ENCODE measurements at regions not wholly inside any gene's neighbourhood (a gene's known extent, or its start where the extent isn't known, plus 50 kb on each side); places are given as distances from the start of the nearest gene placed in this dataset.

- DNase-seq: no peak
These were observed 82.8 kb upstream of the ADO start for GRCh38 chr10:62721687-62722086.

- no peak for DNase-seq
These were observed 81.1 kb upstream of the ADO start for GRCh38 chr10:62723375-62723774.

GRCh38 chr10:62724465-62724864 is 80.1 kb upstream of the ADO start:
- DNase-seq: no peak

- DNase-seq: no peak
These were observed 78.4 kb upstream of the ADO start for GRCh38 chr10:62726142-62726541.

- DNase-seq: no peak
These were observed 77.9 kb upstream of the ADO start for GRCh38 chr10:62726638-62727037.

DNA sequence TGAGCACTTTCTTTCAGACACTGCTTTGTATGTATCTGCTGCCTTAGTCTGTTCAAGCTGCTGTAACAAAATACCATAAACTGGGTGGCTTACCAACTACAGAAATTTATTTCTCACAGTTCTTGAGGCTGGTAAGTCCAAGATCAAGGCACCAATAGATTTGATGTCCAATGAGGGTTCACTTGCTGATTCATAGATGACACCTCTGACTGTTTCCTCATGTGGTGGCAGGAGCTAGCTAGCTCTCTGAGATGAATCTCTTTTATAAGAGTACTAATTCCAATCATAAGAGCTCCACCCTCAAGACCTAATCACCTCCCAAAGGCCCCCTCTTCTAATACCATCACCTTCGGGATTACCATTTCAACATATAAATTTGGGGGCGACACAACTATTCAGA is 76.6 kb upstream of the ADO start:
- no peak for DNase-seq

- no peak for DNase-seq
These were observed 76.0 kb upstream of the ADO start for GRCh38 chr10:62728479-62728878.

- no peak for DNase-seq
These were observed 71.5 kb upstream of the ADO start for GRCh38 chr10:62732841-62733653.

DNA sequence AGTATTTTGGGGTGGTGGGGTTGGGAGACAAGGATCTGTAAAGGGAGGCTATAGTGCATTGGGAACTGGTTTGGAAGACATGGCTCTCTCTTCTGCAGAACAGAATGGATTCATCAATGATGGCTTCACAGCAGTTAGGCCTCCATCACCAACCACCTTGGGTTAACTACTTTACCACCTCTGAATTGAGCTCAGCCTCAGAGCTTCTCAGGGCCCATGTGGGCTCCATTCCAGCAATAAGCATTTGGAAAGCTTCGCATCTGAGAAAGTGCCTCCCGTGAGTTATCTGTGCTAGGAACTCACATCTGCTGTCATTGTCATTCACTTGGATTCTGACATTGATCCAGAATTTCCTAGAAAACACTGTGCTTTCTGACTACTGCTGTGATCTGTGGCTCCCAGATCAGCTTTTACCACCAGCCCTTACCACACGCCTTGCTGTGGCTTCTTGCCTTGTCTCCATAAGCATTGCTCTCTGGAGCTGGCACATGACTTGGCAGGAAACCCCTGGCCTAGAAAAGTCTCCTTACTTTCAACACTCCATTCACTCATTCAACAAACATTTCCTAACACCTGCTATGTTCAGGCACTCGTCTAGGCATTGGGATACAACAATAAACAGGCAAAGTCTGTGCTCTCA is 70.7 kb upstream of the ADO start:
- no peak for DNase-seq

DNA sequence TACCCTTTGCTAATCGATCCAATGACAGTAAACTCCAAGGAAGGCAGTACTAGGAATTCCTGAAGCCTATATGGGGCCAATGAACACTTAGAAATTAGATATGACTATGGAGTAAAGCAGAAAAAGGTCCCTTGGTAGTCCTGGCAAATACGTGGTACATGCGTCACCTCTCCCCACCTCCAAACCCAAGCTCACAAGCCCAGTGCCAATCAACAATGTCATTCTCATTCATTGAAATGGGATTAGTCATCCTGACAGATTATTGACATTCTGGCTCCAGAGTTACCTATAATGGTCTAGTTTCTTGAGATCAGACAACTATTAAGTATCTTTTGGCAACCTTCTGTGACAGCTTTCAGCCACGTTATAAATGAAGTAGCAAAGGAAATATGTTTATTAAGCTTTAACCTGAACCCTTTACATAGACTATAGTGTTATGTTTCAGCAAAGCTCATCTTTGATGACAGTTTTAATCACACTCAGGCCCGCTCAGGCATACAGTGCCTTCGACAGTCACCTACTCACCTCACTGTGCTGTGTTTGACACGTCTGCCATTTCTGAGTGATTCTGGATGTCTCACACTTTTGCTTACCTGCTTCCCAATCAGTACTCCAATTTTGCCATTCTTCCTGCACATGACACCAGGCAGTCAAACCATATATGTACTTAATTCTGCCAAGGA is 69.6 kb upstream of the ADO start:
- no peak for DNase-seq

DNA sequence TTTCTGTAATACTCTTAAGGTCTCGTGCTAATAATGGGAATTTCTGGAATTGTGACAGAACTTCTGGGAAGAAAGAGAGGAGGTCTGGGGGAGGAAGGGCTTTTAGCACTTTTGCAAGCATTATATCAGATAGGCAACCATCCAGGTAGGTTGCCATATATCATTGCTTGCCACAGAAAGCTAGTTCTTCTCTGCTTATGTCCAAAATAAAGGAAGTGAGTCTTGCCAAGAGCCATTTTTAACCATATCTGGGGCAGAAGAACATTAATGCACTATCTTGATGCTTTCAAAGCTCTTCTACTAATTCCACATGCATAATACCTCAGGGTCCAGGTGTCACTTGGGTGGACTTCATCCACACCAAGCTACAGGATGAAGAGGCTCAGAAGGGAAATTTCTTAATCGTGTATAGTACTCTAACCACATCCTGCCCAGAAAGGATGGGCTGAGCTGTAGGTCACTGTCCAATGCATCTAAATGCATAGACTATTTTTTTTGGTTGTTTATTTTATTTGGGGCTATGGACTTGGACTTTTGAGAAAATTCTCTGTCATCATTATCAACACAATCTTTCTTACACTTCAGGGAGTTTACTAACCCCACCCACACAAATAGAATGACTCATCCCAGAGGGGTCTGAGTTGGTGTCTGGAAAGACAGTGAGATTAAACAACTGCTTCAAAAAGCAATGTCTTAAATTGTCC is 68.9 kb upstream of the ADO start:
- no peak for DNase-seq

DNA sequence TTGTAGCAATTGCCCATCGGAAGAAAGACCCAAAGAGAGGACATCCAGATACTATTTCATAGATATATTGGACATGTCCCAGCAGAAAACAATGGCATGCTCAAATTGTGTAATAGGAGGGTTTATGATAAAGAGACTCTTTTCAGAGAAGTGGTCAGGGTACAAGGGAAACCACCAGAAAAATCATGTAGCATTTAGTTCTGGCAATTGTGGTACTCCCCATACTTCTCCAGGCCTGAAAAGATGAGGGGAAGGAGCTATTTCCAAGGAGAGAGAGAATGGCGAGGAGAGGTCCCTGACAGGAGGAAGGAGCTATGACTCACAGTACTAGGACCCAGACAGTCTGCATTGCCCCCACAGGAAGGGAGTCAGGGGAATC is 68.4 kb upstream of the ADO start:
- DNase-seq: no peak

DNA sequence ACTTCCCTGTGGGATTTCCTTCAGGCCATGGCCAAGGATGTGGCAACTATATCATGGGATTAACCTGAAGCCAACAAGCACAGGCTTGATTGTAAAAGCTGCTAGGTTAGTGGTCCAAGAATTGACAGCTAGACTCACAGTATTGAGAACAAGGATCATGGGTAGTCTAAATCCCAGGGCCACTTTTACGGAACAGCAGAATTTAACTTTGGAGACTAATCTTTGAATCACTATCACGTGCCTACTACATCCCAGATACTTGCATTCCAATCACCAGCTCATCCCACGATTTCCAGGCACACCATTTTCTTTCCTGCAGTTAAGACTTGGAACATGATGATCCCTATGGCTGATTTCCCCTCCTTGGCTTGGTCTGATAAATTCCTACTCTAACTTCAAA is 65.6 kb upstream of the ADO start:
- no peak for DNase-seq

DNA sequence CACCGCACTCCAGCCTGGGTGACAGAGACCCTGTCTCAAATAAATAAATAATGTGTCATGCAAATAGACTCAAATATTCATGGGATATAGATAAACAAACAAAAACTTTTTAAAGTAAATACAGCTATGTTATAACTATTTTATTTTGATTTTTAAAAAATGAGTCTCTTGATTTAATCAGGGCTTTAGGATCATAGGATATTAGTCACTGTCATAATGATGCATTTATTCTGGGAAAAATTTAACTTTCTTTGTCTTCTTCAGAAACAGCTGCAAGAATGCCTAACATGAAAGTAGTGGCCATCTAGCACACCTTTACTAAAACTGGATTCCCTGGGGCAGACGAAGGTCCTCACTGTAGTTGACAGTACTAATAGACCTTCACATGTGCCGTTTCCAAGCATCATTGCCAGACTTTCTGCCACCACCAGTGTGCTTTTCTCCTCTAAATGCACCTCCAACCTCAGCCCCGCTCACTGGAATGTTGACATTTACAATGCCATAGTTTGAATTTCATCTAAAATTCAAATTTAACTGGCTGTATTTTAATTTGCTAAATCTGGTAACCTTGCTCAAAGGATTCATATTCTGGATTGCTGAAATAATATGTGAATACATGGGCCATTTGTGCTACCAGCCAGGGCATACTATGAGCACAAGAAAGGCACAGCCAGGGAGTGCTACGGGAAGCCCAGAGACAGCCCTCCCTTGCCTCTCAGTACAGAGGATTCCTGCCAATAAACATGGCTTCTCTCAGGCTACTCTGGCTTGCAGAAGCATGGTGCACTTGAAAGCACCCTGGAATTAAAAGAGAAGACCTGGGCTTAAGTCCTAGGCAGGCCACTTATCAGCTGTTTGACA is 63.4 kb upstream of the ADO start:
- DNase-seq: no peak

DNA sequence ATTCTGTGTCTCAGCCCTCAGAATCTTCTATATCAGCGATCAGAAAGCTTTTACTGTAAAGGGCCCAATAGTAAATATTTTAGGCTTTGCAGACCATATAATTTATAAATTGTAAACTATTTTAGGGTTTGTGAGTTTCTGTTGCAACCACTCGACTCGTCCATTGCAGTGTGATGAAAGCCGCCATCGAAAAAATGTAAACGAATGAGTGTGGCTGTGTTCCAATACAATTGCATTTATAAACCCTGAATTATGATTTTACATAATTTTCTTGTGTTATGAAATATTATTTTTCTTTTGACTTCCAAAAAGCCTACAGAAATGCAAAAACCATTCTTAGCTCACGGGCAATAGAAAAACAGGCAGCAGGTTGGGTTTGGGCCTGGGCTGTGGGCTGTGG is 62.5 kb upstream of the ADO start:
- no peak for DNase-seq

DNA sequence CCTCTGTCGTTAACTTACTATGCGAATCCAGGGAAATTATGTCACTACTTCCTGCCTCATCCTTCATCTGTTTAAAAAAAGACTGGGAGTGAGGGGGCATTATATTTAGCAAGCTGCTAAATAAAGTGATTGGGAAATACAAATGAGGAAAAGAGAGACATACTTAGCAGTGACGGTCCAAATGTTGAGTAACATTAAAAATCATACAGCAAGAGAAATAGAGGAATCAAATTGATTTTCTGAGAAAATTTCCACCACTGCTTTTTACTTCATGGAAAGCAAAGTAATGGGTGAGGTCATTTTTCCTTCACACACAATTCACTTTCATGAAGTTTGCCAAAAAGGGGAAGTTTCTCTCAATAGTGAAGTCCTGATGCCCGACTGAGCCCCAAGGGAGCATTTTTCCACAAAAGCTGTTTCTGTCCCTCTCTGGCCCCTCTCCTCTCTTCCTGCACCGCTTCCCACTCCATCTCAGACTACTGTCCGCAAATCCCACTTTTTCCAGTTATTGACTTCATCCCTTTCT is 61.9 kb upstream of the ADO start:
- DNase-seq: no peak

DNA sequence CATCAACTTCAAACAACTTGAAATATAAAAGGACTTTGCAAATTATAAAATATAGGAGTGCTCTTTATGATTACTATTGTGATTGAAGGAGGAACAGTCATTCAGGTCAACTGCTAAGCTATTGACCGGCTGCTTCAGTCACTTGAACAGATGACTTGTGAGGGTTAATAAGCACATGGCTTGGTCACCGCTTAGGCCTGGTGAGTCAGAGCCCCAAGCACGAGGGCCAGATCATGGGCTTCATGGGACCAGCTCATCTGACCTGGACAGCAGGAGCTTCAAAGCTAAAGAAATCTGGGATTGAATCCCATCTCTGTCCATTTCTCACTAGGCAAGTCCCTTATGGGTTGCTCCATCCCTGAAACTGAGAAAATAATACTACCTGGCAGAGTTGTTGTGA is 60.4 kb upstream of the ADO start:
- DNase-seq: no peak

GRCh38 chr10:62745581-62745980 is 58.9 kb upstream of the ADO start:
- DNase-seq: no peak

DNA sequence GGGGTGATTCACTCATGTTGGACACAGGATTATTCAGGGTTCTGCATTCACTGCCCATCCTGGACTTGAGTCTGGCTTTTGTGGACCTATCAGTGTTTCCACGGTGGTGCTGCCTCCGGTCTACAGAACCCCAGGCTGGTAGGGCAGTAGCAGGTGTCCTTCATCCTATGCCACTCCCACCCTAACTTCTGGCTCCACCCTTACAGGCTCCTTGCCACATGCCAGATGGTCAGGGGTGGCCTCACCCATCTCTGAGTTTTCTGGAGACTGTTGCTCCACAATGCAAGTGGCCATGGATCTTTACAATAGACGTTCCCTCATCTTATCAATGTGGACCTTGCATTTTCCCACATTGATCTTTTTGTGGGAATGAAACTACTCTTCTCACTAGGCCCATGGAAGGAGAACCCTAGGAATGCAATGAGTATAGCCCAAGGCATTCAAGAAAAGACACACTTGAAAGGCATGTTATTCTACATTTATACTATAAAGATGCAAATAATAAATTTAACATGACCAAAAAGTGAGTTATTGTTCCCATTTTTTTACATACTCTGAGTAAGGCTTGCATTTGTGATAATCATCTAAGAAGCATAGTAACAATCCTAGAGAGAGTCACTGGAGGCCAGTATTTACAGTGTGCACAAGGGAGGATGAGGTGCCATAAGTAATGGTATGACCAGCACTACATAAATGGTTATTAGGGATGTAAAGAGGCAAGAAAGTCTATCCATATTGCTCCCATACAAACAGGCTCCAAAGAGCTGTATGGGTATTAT is 57.4 kb upstream of the ADO start:
- DNase-seq: no peak

DNA sequence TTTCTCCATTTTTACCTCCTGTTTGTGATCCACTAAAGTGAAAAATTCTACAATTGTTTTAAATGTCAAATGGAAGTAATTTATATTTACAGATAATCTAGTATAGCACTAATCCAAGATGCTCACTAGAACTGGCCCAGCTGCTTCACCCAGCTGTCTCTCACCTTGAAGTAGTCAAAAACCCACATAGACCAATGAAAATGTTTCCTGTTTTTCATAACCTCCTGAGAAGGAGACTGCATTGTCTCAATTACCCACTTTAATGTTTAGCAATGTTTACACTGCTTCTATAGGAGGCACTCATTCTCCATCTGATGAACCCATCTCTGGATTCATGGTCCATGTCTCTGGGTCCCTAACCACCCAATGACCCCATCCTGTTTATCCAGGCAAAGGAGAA is 56.1 kb upstream of the ADO start:
- no peak for DNase-seq

GRCh38 chr10:62749093-62749683 is 55.3 kb upstream of the ADO start:
- no peak for DNase-seq
